HCT116 (cell line): ENCODE measurements at regions not wholly inside any gene's neighbourhood (a gene's known extent, or its start where the extent isn't known, plus 50 kb on each side); places are given as distances from the start of the nearest gene placed in this dataset.

Experiments used
- CTCF ChIP-seq, 3 experiments: fragments of 200-600 bp in 1 of 3; sonication (generic) in 1 of 3; IDR thresholded peaks in 2 of 3; conservative IDR thresholded peaks in 1 of 3; 2 replicates each; pipeline ENCODE4 v1.5.1; 2012 to 2017; ENCODE audit warnings: low read depth in 2 of 3, low read length in 2 of 3, antibody characterized with exemption in 1 of 3, borderline replicate concordance in 1 of 3, control low read depth in 1 of 3, mild to moderate bottlenecking in 1 of 3, mixed read lengths in 1 of 3, mixed run types in 1 of 3, moderate library complexity in 1 of 3; ENCODE audit not compliant: insufficient read depth in 1 of 3
- ELF1 ChIP-seq: IDR thresholded peaks from 2 replicates; pipeline ENCODE4 v1.6.1; 2012; ENCODE audit warnings: low read depth, borderline replicate concordance
- EZH2phosphoT487 ChIP-seq: fragments of 200-600 bp; IDR thresholded peaks from 2 replicates; pipeline ENCODE4 v1.6.1; 2018; ENCODE audit warnings: antibody characterized with exemption, borderline replicate concordance
- MAX ChIP-seq: IDR thresholded peaks from 2 replicates; pipeline ENCODE4 v1.6.1; 2012
- POLR2A ChIP-seq: IDR thresholded peaks from 2 replicates; pipeline ENCODE4 v1.7.0; 2011; ENCODE audit warnings: borderline replicate concordance; ENCODE audit not compliant: insufficient read depth, insufficient read length; ENCODE audit errors: extremely low read depth
- POLR2AphosphoS5 ChIP-seq: IDR thresholded peaks from 2 replicates; pipeline ENCODE4 v1.6.1; 2011; ENCODE audit warnings: mild to moderate bottlenecking, low read depth, low read length, moderate library complexity
- RAD21 ChIP-seq: IDR thresholded peaks from 2 replicates; pipeline ENCODE4 v1.6.1; 2012; ENCODE audit warnings: low read depth, mild to moderate bottlenecking
- SIN3A ChIP-seq: IDR thresholded peaks from 2 replicates; pipeline ENCODE4 v1.6.1; 2012; ENCODE audit warnings: low read depth
- SRF ChIP-seq: IDR thresholded peaks from 2 replicates; pipeline ENCODE4 v1.6.1; 2012; ENCODE audit warnings: low read depth
- YY1 ChIP-seq: IDR thresholded peaks from 2 replicates; pipeline ENCODE4 v1.6.1; 2011; ENCODE audit warnings: low read length, low read depth, moderate library complexity, mild to moderate bottlenecking; ENCODE audit not compliant: insufficient replicate concordance; ENCODE audit errors: extremely low read depth
- ZNF274 ChIP-seq: fragments of 200-500 bp; sonication (Bioruptor generic); IDR thresholded peaks from 2 replicates; pipeline ENCODE4 v1.6.1; 2014; ENCODE audit warnings: mild to moderate bottlenecking, low read depth, low read length, inconsistent platforms
- TF ChIP-seq, protein P1 (sequence below): IDR thresholded peaks from 2 replicates; pipeline ENCODE4 v1.6.1; 2012; ENCODE audit warnings: low read depth

- TF ChIP-seq CTCF (IDR thresholded peaks at IDR 0.05 in 2 of 3, conservative IDR thresholded peaks at IDR 0.05 in 1 of 3; ENCODE audit: borderline replicate concordance in 1 of 3, insufficient read depth in 1 of 3, low read depth in 2 of 3, low read length in 2 of 3) (no peak), POLR2AphosphoS5 (no peak), YY1 (no peak), EZH2phosphoT487 (no peak), SIN3A (no peak), MAX (no peak), SRF (no peak), POLR2A (no peak), ELF1 (no peak), ZNF274 (no peak), RAD21 (no peak)
- TF ChIP-seq, protein P1, sequence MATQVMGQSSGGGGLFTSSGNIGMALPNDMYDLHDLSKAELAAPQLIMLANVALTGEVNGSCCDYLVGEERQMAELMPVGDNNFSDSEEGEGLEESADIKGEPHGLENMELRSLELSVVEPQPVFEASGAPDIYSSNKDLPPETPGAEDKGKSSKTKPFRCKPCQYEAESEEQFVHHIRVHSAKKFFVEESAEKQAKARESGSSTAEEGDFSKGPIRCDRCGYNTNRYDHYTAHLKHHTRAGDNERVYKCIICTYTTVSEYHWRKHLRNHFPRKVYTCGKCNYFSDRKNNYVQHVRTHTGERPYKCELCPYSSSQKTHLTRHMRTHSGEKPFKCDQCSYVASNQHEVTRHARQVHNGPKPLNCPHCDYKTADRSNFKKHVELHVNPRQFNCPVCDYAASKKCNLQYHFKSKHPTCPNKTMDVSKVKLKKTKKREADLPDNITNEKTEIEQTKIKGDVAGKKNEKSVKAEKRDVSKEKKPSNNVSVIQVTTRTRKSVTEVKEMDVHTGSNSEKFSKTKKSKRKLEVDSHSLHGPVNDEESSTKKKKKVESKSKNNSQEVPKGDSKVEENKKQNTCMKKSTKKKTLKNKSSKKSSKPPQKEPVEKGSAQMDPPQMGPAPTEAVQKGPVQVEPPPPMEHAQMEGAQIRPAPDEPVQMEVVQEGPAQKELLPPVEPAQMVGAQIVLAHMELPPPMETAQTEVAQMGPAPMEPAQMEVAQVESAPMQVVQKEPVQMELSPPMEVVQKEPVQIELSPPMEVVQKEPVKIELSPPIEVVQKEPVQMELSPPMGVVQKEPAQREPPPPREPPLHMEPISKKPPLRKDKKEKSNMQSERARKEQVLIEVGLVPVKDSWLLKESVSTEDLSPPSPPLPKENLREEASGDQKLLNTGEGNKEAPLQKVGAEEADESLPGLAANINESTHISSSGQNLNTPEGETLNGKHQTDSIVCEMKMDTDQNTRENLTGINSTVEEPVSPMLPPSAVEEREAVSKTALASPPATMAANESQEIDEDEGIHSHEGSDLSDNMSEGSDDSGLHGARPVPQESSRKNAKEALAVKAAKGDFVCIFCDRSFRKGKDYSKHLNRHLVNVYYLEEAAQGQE: no peak
These were observed 1268.8 kb upstream of the CNTN5 start for GRCh38 chr11:97751952-97752351.
